Psoas muscle (tissue), 7 donors: ENCODE measurements at regions not wholly inside any gene's neighbourhood (a gene's known extent, or its start where the extent isn't known, plus 50 kb on each side); places are given as distances from the start of the nearest gene placed in this dataset.
"Not testable (repeated sequence)": the region's sequence is repeated elsewhere in the genome, so short reads cannot be mapped to it uniquely, and the experiment has no call there.

Source experiments
- ATAC-seq, 4 donors: fragments of 200-7000 bp; cut with Tn5 transposase; one replicate each; pipeline ENCODE4 v1.9.1; 2020; ENCODE audit warnings: moderate library complexity in 3 of 4, mild to moderate bottlenecking in 2 of 4
- DNase-seq, 2 donors: peaks; one replicate each; pipeline ENCODE4 v3.0.0-alpha.2; 2020
- H3K27ac ChIP-seq: fragments of 200-600 bp; one replicate; pipeline ENCODE4 v1.8.0; 2022
- H3K27me3 ChIP-seq, 3 donors: fragments of 200-600 bp in 1 of 3; one replicate each; pipeline versions ENCODE4 v1.6.1 to v1.8.0; 2013 to 2022; ENCODE audit warnings: low read length in 2 of 3, mild to moderate bottlenecking in 2 of 3, moderate library complexity in 1 of 3; ENCODE audit not compliant: insufficient read depth in 3 of 3
- H3K36me3 ChIP-seq, 2 donors: fragments of 200-600 bp in 1 of 2; one replicate each; pipeline versions ENCODE4 v1.6.1 to v1.8.0; 2013 to 2022; ENCODE audit warnings: low read depth in 1 of 2, mild to moderate bottlenecking in 1 of 2, moderate library complexity in 1 of 2; ENCODE audit not compliant: insufficient read depth in 1 of 2
- H3K4me1 ChIP-seq: fragments of 200-600 bp; one replicate; pipeline ENCODE4 v1.8.0; 2022
- H3K4me3 ChIP-seq: fragments of 200-600 bp; one replicate; pipeline ENCODE4 v1.8.0; 2022; ENCODE audit warnings: mild to moderate bottlenecking
- H3K9me3 ChIP-seq: fragments of 200-600 bp; one replicate; pipeline ENCODE4 v1.8.0; 2022
- CTCF ChIP-seq: fragments of 200-600 bp; IDR thresholded peaks from one replicate; pipeline ENCODE4 v1.8.0; 2022; ENCODE audit warnings: antibody characterized with exemption
- WGBS, 3 donors: extraction: QIAGEN DNeasy Blood & Tissue Kit; methylation state at CpG; one replicate each; pipeline versions ENCODE4 v1.1.6 to v1.1.7; 2013; 5-methylcytosine and 5-hydroxymethylcytosine counted together
- intact Hi-C, 2 donors: fragments of 100-400 bp; cut with DNase I; formaldehyde crosslinking; loops; one replicate each; pipeline versions ENCODE4 v1.11.0 to v1.14.2; 2022
- donor health status: healthy with polysubstance abuse.
- donor health status: DM: no; HTN: no; CAD: no; lungs with moderate emphysema.
- donor health status: Bipolar disorder and iron deficiency.
- donor health status: healthy.
- donor health status: DM: yes; HTN: yes; CAD: no.
- donor health status: DM: no; HTN: no; CAD: no.
- donor health status: DM: yes; HTN: yes; CAD: no.

DNA sequence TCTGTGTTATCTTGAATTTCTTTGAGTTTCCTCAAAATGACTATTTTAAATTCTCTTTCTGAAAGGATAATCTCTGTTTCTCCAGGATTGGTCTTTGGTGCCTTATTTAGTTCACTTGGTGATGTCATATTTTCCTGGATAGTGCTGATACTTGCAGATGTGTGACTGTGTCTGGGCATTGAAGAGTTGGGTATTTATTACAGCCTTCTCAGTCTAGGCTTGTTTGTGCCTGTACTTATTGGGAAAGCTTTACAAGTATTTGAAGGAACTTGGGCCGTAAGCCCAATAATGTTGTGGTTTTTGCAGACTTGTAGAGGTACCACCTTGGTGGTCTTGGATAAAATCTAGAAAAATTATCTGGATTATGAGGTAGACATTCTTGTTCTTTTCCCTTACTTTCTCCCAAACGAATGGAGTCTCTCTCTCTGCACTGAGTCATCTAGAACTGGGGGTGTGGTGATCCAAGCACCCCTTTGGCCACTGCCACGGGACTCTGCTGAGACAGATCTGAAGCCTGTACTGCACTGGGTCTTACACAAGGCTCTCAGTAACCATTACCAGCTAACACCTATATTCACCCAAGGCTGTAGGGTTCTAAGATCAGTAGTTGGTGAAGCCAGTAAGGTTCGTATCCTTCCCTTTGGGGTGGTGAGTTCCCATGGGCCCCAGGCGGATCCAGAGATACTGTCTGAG lies 703.7 kb upstream of the MGAT4C start:
- Histone ChIP-seq H3K36me3 (no peaks in the 10 kb centered on the region), H3K27ac (no peak overlapping the region), H3K27me3 (no peaks in the 10 kb centered on the region), H3K9me3 (no peaks in the 10 kb centered on the region), H3K4me1 (no peaks in the 10 kb centered on the region), H3K4me3 (no peak overlapping the region)
- WGBS, 3 donors, result 77 to 82% (median 79%) methylated on average over 5 of the region's 5 CpGs
- TF ChIP-seq CTCF, result no peak
- intact Hi-C loops, result no loop called here
- no peak for DNase-seq
- no peak for ATAC-seq

GRCh38 chr12:86950444-86950843 lies 694.3 kb upstream of the MGAT4C start:
- Histone ChIP-seq H3K4me3 (no peak overlapping the region), H3K27ac (no peak overlapping the region), H3K27me3 (no peaks in the 10 kb centered on the region), H3K36me3 (no peaks in the 10 kb centered on the region), H3K9me3 (no peaks in the 10 kb centered on the region), H3K4me1 (no peaks in the 10 kb centered on the region)
- intact Hi-C loops, result no loop called here
- ATAC-seq, result no peak
- TF ChIP-seq CTCF, result no peak
- DNase-seq, result no peak
- 38 to 47% (median 42%) methylated on average over 3 of the region's 3 CpGs for WGBS, 3 donors

GRCh38 chr12:86950043-86950442 lies 693.9 kb upstream of the MGAT4C start:
- no peak for ATAC-seq
- Histone ChIP-seq H3K36me3 (no peaks in the 10 kb centered on the region), H3K27me3 (no peaks in the 10 kb centered on the region), H3K4me1 (no peaks in the 10 kb centered on the region), H3K27ac (no peak overlapping the region), H3K9me3 (no peaks in the 10 kb centered on the region), H3K4me3 (no peak overlapping the region)
- no peak for DNase-seq
- 24 to 26% (median 25%) methylated on average over 1 of the region's 1 CpG for WGBS, 3 donors
- no peak for TF ChIP-seq CTCF
- intact Hi-C loops, result no loop called here

GRCh38 chr12:86948851-86949250 lies 692.7 kb upstream of the MGAT4C start:
- H3K4me1 ChIP-seq, result no peaks in the 10 kb centered on the region
- 84 to 88% (median 84%) methylated on average over 1 of the region's 1 CpG for WGBS, 3 donors
- no peak for TF ChIP-seq CTCF
- no peaks in the 10 kb centered on the region for H3K9me3 ChIP-seq
- H3K27me3 ChIP-seq, result no peaks in the 10 kb centered on the region
- DNase-seq, result no peak
- H3K27ac ChIP-seq, result no peak overlapping the region
- no peak for ATAC-seq
- H3K4me3 ChIP-seq, result no peak overlapping the region
- intact Hi-C loops, result no loop called here
- H3K36me3 ChIP-seq, result no peaks in the 10 kb centered on the region

GRCh38 chr12:86945685-86946196 lies 689.5 kb upstream of the MGAT4C start:
- no peaks in the 10 kb centered on the region for H3K4me1 ChIP-seq
- ATAC-seq (no peak), DNase-seq (no peak)
- no peaks in the 10 kb centered on the region for H3K36me3 ChIP-seq
- H3K27me3 ChIP-seq, result no peaks in the 10 kb centered on the region
- no peak overlapping the region for H3K27ac ChIP-seq
- intact Hi-C loops, result no loop called here
- H3K9me3 ChIP-seq, result no peaks in the 10 kb centered on the region
- no peak for TF ChIP-seq CTCF
- WGBS, 3 donors, result 37 to 55% (median 47%) methylated on average over 1 of the region's 1 CpG
- H3K4me3 ChIP-seq, result no peak overlapping the region

GRCh38 chr12:86944197-86944819 lies 688.1 kb upstream of the MGAT4C start:
- H3K27me3 ChIP-seq, H3K4me3 ChIP-seq, H3K4me1 ChIP-seq, DNase-seq, intact Hi-C loops, H3K36me3 ChIP-seq, ATAC-seq, H3K9me3 ChIP-seq, H3K27ac ChIP-seq: not testable (repeated sequence)
- 83 to 94% (median 87%) methylated on average over 3 of the region's 3 CpGs for WGBS, 3 donors
